Stimulated activated CD4-positive, alpha-beta T cell treated with anti-CD3 and anti-CD28 coated beads, Interleukin-1b, Interleukin-23, amount 100 ng/mL, for 24 hours (primary cell): ENCODE measurements at regions not wholly inside any gene's neighbourhood (a gene's known extent, or its start where the extent isn't known, plus 50 kb on each side); places are given as distances from the start of the nearest gene placed in this dataset.

Experiments used
- DNase-seq, 4 experiments: peaks; one replicate each; pipeline ENCODE4 v3.0.0-alpha.2; 2020; ENCODE audit warnings: low read depth in 4 of 4, low spot score in 1 of 4

DNA sequence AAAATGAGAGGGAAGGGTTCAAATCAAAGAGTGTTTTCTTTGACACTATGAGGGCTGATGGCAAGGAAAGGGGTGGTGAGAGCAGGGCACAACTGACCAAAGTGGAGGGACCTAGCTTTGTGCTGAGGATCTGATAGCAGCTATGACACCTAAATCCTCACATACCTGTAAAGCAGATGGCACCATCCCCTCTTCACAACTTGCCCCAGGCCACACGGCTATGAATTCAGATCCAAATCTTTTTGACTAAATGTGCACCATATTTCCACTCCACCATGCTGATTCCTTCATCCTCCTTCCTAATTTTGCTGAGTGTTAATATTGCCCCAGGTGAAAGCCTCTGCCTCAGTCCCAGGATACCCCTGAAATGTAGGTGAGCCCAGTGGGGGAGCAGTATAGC is 385.7 kb downstream of the PLPP3 start:
- no peak for DNase-seq

DNA sequence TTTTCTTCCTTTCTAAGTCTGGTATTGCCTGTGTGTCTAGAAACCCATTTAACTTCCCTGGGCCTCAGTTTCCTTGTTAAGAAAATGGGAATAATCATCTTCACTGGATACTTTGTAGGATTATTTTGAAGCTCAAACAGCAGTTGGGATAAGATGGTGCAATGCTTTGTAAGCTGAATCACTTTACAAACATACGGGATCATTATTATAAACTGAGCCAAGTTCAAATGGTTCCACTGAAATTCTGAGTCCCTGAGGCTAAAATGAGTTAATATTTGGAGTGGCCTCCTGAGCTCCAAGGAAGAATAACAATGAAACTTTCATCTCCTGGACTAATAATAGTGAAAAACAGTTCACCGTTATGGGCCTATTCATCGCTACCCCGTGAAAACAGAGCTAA is 388.0 kb downstream of the PLPP3 start:
- DNase-seq: no peak

DNA sequence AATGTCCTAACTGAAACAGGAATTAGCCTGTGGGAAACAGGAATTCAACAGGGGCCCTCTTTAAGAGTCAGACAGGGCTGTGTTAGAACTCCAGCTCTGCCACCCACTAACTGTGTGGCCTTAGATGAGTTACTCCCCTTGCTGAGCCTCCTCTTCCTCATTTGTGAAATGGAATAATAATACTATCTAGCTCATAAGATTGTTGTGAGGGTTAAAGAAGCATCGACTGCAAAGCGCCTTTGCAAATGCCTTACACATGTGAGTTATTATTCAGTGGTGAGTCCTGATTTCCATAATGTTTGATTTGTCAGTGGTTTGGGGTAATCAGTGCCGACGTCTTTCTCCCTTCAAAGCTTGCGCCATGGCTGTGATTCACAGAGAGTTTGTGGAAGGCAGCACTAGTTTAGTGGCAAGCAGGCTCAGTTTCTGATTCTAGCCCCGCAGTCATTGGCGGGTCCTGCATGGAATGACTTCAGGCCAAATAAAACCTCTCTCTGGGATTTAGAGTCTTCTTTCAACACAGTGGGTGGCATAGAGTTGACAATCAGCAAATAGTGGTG is 388.5 kb downstream of the PLPP3 start:
- no peak for DNase-seq

DNA sequence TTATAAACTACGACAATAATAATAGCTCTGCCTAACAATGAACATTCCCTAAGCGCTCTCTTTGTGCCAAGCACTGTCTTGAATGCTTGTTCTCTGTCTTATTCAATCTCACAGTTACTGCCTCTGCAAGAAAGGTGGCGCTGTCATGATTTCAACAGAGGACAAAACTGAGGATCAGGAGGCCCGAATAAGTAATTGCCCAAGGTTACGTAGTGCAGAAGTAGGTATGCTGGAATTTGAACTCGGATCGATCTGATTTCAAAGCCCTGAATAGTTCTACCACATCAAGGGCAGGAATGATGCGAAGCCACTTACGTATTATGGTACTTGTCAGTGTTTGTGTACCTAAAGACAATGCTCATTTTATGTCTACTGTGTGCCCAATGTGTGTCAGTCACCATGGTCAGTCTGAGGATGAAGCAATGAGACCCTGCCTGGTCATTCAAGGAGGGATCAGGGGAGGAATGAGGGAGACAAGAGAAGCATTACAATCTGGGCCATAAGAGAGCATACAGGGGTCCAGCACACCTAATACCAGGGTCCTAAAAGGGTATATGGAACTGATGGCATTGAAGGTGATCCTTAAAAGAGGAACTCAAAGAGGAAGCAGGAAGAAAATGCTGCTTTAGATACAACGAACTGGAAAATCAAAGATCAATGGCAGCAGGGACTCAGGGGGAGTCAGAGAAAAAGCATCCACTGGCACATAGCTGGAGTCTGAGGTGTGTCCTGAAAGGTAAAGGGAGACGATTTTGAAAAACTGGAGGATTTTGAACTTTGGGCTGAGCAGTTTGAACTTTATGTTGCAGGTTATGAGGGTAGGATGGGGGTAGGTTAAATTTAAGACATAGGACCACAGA is 389.2 kb downstream of the PLPP3 start:
- no peak for DNase-seq

GRCh38 chr1:56189454-56189853 is 389.9 kb downstream of the PLPP3 start:
- DNase-seq: no peak

GRCh38 chr1:56188855-56189254 is 390.5 kb downstream of the PLPP3 start:
- no peak for DNase-seq

DNA sequence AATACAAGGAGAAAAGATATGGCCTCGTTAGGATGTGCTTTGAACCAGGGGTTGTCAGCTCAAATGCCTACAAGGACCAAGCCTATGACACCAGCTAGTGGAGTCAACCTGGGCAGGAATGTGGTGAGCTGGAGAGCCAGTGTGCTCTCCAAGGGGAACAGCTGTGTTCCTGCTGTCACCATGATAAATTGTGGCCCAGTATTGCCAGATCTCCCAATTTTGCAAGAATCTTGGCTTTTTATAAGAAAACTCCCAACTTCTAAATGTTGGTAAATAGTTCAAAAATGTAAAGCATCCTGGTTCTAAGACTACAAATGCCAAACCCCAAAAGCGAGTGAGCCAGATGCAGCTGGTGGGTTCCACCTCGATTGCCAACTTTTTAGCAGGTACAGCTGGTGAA is 391.1 kb downstream of the PLPP3 start:
- no peak for DNase-seq

- DNase-seq: no peak
Measured at GRCh38 chr1:56187405-56187804, 392.0 kb downstream of the PLPP3 start.

GRCh38 chr1:56185493-56185892 is 393.9 kb downstream of the PLPP3 start:
- DNase-seq: no peak

DNA sequence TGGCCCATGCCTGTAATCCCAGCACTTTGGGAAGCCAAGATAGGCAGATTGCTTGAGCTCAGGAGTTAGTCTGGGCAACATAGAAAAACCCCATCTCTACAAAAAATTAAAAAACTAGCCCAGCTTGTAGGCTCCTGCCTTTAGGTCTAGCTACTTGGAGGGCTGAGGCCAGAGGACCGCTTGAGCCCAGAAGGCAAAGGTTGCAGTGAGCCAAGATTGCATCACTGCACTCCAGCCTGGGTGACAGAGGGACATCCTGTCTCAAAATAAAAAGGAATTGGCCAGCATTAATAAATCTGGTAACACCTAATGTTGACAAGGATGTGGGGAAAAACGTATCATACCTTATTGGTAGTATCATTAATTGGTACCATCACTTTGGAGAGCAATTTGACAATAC is 396.2 kb downstream of the PLPP3 start:
- DNase-seq: no peak

- DNase-seq: no peak
Measured at GRCh38 chr1:56180520-56181190, 398.7 kb downstream of the PLPP3 start.

DNA sequence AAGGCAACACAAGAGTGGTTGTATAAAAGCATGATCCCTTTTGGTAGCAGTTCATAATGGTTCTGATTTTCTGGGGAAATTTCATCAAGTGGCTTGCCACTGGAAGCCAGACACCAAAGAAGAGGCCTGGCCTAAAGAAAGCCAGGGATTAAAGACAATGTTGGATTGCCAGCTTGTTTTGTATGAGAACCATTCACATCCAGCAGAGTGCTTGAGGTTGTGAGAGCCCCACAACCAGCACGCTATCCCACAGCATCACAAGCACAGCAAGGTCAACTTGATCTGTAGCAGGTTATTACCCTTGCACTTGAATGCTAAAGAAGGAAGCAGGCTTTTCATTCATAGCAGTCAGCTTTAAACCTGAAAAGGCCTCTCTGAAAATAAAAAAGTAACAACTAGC is 399.8 kb downstream of the PLPP3 start:
- DNase-seq: no peak

GRCh38 chr1:56175211-56175610 is 404.2 kb downstream of the PLPP3 start:
- no peak for DNase-seq

DNA sequence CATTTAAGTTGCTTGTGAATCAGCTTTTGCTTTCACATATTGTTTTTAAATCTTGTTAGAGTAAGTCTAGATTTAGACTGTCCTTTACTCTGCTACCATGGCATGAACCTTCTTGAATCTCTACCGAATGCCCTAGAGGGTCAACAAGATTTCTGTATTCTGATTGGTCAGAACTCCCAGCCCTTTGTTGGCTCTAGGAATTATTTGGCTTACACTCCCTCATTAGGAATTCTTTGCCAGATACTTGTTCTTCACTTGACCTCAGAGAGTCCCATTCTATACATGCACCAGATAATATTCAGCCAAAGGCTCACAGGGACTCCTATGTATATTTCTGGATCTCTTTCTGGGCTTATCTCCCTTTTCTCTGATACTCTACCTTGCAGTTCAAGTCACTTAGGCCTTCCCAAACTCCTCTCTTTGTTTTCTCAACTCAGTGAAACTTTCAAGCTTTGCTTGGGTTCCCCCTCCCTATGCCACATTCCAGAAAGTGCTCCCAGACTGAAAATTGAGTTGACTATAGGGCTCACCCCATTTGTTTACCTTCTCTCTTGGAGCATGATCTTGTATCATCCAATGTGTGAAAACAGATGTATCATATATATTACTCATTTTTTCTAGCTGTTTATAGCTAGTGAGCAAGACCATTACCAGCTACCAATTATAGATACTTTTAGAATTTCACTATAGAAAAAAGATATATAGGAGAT is 405.0 kb downstream of the PLPP3 start:
- no peak for DNase-seq

GRCh38 chr1:56173736-56174135 is 405.6 kb downstream of the PLPP3 start:
- no peak for DNase-seq

- DNase-seq: no peak
Measured at GRCh38 chr1:56171670-56172069, 407.7 kb downstream of the PLPP3 start.

GRCh38 chr1:56170784-56171320 is 408.5 kb downstream of the PLPP3 start:
- no peak for DNase-seq

GRCh38 chr1:56169856-56170255 is 409.5 kb downstream of the PLPP3 start:
- no peak for DNase-seq

DNA sequence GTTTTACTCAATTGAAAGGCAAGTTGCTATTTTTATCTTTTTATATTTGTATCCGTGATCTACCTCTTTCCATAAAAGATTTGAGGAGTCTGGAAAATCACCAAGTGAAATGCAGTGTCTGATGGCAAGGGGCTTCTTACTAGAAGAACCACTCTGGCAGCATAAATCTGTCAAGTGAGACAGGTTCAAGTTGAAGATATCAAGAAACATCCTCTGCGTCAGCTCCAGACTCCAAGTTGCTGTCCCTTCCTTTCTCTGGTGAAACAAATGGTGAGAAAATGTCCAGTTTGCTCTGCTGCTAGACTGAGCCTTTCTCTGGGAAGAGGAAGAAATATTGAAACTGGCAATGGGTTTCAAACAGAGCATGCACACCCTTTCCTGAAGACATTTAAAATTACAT is 411.2 kb downstream of the PLPP3 start:
- no peak for DNase-seq

- DNase-seq: no peak
Measured at GRCh38 chr1:56167596-56167995, 411.8 kb downstream of the PLPP3 start.

DNA sequence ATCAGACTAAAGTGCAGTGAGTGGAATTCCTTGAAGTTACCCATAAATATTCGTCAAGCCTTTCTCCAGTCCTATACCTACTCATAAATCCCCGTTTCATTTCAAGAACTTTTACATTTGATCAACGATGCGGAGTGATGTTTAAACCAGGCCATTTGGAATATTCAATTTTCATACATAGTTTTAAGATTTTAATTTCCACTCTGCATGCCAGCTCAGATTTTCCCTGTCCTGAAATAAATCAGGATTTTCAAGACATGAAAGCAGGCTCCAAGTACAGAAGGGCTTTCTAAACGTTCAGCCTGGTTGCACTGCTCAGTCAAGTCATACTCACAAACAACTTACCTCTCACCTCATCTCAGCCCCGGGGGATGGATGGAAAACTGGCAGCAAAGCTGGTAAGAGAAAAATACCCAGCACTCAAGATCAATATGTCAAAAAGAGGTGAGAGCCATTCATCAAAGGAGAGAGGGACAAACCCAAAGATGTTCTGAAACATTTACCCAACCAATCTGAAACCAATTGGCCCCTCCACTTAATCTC is 418.5 kb downstream of the PLPP3 start:
- no peak for DNase-seq
